Fibroblast of mammary gland (primary cell): ENCODE measurements at regions not wholly inside any gene's neighbourhood (a gene's known extent, or its start where the extent isn't known, plus 50 kb on each side); places are given as distances from the start of the nearest gene placed in this dataset.
"Not testable (repeated sequence)": the region's sequence is repeated elsewhere in the genome, so short reads cannot be mapped to it uniquely, and the experiment has no call there.

ENCODE experiments used
- DNase-seq: peaks from one replicate; pipeline ENCODE4 v3.0.0-alpha.2; 2010; ENCODE audit warnings: low read depth
- H3K4me3 ChIP-seq: 2 replicates; pipeline ENCODE4 v1.5.1; 2011; ENCODE audit warnings: low read depth, mild to moderate bottlenecking, low read length, moderate library complexity; ENCODE audit not compliant: control insufficient read depth
- TF ChIP-seq, protein P1 (sequence below): conservative IDR thresholded peaks from 2 replicates; pipeline ENCODE4 v1.5.1; 2011; ENCODE audit warnings: low read depth, low read length, inconsistent platforms; ENCODE audit not compliant: control insufficient read depth, insufficient read depth

GRCh38 chr7:20911081-20911480 lies 124.4 kb upstream of the SP8 start:
- H3K4me3 ChIP-seq: no peak overlapping the region
- no peak for DNase-seq
- TF ChIP-seq, protein P1, sequence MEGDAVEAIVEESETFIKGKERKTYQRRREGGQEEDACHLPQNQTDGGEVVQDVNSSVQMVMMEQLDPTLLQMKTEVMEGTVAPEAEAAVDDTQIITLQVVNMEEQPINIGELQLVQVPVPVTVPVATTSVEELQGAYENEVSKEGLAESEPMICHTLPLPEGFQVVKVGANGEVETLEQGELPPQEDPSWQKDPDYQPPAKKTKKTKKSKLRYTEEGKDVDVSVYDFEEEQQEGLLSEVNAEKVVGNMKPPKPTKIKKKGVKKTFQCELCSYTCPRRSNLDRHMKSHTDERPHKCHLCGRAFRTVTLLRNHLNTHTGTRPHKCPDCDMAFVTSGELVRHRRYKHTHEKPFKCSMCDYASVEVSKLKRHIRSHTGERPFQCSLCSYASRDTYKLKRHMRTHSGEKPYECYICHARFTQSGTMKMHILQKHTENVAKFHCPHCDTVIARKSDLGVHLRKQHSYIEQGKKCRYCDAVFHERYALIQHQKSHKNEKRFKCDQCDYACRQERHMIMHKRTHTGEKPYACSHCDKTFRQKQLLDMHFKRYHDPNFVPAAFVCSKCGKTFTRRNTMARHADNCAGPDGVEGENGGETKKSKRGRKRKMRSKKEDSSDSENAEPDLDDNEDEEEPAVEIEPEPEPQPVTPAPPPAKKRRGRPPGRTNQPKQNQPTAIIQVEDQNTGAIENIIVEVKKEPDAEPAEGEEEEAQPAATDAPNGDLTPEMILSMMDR: no peak

- no peak overlapping the region for H3K4me3 ChIP-seq
These were observed 127.2 kb upstream of the SP8 start for GRCh38 chr7:20913853-20914252.

DNA sequence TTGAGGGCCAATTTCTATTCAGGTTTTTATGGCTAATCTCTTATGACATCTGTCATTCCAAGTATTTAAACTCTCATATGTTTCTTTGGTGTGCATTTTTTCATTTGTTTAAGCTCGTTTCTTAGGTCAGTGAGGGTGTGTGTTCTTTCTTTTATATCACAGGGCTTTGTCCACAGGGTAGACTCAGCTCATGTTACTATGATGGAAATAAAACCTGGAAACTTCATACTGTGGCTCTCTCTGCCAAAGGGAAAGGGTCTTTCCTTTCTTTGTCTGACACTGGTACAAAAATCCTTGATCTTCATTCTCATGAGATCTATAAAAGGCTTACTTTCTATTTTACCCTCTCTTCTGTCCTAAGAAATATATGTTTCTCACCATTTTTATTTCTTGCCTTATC lies 129.6 kb upstream of the SP8 start:
- no peak for DNase-seq
- H3K4me3 ChIP-seq: no peak overlapping the region
- TF ChIP-seq, protein P1: no peak

More at GRCh38 chr7:20913853-20914252, 127.2 kb upstream of the SP8 start:
- no peak for DNase-seq
- TF ChIP-seq, protein P1: no peak

GRCh38 chr7:20917603-20918002 lies 130.9 kb upstream of the SP8 start:
- TF ChIP-seq, protein P1: no peak
- DNase-seq: no peak

DNA sequence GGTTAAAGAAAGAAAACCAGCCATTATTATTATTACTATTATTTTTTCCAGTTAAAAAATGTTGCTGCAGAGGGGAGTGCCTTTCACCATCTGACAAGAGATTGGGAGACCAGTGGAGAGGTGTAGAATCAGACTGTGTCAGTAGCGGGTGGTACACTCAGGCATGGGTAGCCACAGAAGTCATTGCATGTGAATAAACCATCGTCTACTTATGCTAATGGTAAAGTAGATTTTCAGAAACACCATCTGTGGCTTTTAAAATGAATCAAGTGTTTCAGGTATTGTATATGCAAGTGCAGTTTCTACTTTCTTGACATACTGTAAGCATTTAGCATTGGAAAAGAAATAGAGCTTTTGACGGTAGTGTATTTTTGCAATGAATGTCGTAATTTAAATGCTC lies 131.5 kb upstream of the SP8 start:
- TF ChIP-seq, protein P1: no peak
- H3K4me3 ChIP-seq: no peak overlapping the region
- DNase-seq: no peak

More at GRCh38 chr7:20917603-20918002, 130.9 kb upstream of the SP8 start:
- no peak overlapping the region for H3K4me3 ChIP-seq

- H3K4me3 ChIP-seq, DNase-seq: not testable (repeated sequence)
These were observed 140.5 kb upstream of the SP8 start for GRCh38 chr7:20927178-20927577.

DNA sequence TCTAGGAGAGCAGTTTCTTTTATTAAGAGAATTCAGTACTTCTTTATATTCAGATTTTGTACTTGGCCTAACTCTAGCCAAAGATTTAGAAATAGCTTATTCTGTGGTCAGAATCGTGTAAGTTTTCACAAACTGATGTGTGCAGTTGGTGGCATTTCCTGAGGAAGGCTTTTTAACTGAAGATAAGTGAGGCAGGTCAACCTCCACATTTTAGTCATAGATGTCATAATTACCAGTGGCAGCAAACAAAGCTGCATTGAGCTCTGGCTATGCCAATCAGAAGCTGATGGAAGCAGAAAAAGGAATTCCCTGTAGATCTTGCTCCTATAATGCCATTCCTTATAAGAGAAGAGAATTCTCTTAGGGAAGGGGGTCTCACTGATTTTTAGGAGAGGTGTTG lies 141.3 kb upstream of the SP8 start:
- TF ChIP-seq, protein P1: no peak
- H3K4me3 ChIP-seq: no peak overlapping the region
- no peak for DNase-seq
